ENCODE measurements at regions not wholly inside any gene's neighbourhood (a gene's known extent, or its start where the extent isn't known, plus 50 kb on each side); places are given as distances from the start of the nearest gene placed in this dataset.

DNA sequence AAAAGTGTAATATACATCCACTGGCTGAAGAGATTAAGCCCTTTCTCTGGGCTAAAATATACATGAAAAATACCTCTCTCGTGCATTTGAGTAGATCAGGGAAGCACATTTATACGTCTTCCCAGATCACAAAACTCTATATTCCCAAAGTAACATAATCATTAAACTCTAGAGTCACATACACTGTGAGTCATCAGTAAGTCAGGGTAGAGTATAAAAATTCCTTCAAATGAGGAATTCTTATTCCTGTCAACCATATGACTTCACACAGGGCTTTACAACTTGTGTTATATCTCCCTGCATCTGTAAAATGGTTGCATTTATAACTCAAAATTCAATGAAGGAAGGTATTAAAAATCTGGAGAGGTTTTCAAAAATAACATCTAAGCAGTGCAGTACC lies 1278.4 kb downstream of the CDY2B start:
- ChIA-PET POLR2A (no interaction called here), CTCF (no interaction called here)
- Mint-ChIP-seq H3K27ac (no peak overlapping the region), H3K36me3 (peaks cover 4% of the 10 kb centered on the region; the same call in 1 of the 2 replicates), H3K4me3 (no peak overlapping the region), H3K9me3 (peaks cover 6% of the 10 kb centered on the region), H3K4me1 (no peaks in the 10 kb centered on the region), H3K27me3 (ENCODE audit: low read depth) (no peaks in the 10 kb centered on the region)
- TF ChIP-seq SMAD4 (CRISPR knock-in tag; IDR thresholded peaks at IDR 0.05) (no peak), MXD4 (CRISPR knock-in tag; IDR thresholded peaks at IDR 0.05; ENCODE audit: borderline replicate concordance) (no peak), FOXJ3 (CRISPR knock-in tag; IDR thresholded peaks at IDR 0.05; ENCODE audit: borderline replicate concordance) (no peak), E2F5 (CRISPR knock-in tag; IDR thresholded peaks at IDR 0.05) (no peak), GABPB1 (CRISPR knock-in tag; IDR thresholded peaks at IDR 0.05) (no peak), ZMAT4 (CRISPR knock-in tag; IDR thresholded peaks at IDR 0.05) (no peak), NR2C2 (CRISPR knock-in tag; IDR thresholded peaks at IDR 0.05) (no peak), ZNF138 (CRISPR knock-in tag; conservative IDR thresholded peaks at IDR 0.05) (no peak)
- TF ChIP-seq, protein P1, sequence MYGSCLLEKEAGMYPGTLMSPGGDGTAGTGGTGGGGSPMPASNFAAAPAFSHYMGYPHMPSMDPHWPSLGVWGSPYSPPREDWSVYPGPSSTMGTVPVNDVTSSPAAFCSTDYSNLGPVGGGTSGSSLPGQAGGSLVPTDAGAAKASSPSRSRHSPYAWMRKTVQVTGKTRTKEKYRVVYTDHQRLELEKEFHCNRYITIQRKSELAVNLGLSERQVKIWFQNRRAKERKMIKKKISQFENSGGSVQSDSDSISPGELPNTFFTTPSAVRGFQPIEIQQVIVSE (CRISPR knock-in tag; IDR thresholded peaks at IDR 0.05; ENCODE audit: borderline replicate concordance) = no peak
- TF ChIP-seq, protein P2, sequence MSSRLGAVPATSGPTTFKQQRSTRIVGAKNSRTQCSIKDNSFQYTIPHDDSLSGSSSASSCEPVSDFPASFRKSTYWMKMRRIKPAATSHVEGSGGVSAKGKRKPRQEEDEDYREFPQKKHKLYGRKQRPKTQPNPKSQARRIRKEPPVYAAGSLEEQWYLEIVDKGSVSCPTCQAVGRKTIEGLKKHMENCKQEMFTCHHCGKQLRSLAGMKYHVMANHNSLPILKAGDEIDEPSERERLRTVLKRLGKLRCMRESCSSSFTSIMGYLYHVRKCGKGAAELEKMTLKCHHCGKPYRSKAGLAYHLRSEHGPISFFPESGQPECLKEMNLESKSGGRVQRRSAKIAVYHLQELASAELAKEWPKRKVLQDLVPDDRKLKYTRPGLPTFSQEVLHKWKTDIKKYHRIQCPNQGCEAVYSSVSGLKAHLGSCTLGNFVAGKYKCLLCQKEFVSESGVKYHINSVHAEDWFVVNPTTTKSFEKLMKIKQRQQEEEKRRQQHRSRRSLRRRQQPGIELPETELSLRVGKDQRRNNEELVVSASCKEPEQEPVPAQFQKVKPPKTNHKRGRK (CRISPR knock-in tag; IDR thresholded peaks at IDR 0.05; ENCODE audit: borderline replicate concordance) = no peak
- DNase-seq (ENCODE audit: low spot score) = no peak
- no peak for ATAC-seq

DNA sequence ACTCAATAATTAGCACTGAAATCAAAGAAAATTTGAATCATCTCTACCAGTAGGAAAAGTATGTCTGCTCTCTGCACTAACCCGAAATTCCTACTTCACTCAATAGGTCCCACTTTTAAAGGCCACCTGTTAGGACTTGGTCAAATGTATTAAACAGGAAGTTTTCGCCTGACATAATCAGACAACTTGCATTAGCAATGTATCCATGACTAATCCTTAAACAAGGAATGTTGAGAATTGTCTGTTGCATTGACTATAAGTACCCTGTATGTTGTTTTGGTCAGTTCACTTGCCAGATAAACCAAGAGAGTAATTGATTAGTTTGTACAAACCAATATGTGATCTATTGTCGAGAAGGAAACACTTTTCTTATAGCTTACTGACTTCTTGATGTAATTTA lies 1308.0 kb downstream of the CDY2B start:
- H3K9me3 Mint-ChIP-seq = no peaks in the 10 kb centered on the region
- H3K4me3 Mint-ChIP-seq = no peak overlapping the region
- ATAC-seq = no peak
- H3K4me1 Mint-ChIP-seq = no peaks in the 10 kb centered on the region
- H3K36me3 Mint-ChIP-seq = no peaks in the 10 kb centered on the region
- POLR2A ChIA-PET = no interaction called here
- no peak overlapping the region for H3K27ac Mint-ChIP-seq
- H3K27me3 Mint-ChIP-seq (ENCODE audit: low read depth) = no peaks in the 10 kb centered on the region
- CTCF ChIA-PET = no interaction called here
- no peak for DNase-seq (ENCODE audit: low spot score)
- TF ChIP-seq NFE2L1 (CRISPR knock-in tag; IDR thresholded peaks at IDR 0.05) = no peak
- TF ChIP-seq EMX1 (CRISPR knock-in tag; IDR thresholded peaks at IDR 0.05) = no peak
- TF ChIP-seq, protein P3, sequence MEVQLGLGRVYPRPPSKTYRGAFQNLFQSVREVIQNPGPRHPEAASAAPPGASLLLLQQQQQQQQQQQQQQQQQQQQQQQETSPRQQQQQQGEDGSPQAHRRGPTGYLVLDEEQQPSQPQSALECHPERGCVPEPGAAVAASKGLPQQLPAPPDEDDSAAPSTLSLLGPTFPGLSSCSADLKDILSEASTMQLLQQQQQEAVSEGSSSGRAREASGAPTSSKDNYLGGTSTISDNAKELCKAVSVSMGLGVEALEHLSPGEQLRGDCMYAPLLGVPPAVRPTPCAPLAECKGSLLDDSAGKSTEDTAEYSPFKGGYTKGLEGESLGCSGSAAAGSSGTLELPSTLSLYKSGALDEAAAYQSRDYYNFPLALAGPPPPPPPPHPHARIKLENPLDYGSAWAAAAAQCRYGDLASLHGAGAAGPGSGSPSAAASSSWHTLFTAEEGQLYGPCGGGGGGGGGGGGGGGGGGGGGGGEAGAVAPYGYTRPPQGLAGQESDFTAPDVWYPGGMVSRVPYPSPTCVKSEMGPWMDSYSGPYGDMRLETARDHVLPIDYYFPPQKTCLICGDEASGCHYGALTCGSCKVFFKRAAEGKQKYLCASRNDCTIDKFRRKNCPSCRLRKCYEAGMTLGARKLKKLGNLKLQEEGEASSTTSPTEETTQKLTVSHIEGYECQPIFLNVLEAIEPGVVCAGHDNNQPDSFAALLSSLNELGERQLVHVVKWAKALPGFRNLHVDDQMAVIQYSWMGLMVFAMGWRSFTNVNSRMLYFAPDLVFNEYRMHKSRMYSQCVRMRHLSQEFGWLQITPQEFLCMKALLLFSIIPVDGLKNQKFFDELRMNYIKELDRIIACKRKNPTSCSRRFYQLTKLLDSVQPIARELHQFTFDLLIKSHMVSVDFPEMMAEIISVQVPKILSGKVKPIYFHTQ (CRISPR knock-in tag; IDR thresholded peaks at IDR 0.05) = no peak
- TF ChIP-seq, protein P4, sequence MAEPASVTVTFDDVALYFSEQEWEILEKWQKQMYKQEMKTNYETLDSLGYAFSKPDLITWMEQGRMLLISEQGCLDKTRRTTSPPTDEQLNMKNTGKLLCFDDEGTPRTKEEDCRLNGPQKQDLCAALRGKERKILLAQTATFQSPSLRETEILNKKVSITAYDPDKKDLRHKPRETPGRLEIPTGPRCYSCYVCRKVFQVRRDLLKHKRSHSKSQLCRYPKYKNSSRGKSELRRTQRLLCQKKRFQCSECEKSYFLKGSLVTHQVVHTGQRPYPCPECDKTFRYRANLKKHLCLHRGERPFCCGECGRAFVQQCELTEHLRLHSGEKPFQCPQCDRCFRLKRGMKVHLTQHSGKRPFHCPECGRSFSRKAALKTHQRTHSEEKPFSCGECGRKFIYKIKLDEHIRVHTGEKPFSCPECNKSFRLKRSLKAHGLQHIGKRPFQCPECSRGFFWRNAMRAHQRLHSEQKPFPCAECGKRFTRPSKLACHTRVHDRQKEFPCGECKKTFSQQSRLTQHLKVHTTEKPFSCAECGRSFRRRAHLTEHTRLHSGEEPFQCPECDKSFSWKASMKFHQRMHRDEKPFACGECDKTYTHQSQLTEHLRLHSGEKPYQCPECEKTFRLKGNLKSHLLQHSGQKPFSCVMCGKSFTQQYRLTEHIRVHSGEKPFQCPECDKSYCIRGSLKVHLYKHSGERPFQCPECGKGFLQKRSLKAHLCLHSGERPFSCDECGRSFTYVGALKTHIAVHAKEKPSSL (CRISPR knock-in tag; conservative IDR thresholded peaks at IDR 0.05) = no peak
- no peak for TF ChIP-seq FOXK1 (CRISPR knock-in tag; IDR thresholded peaks at IDR 0.05)
- TF ChIP-seq ZNF396 (CRISPR knock-in tag; IDR thresholded peaks at IDR 0.05; ENCODE audit: borderline replicate concordance) = no peak
- no peak for TF ChIP-seq PRDM15 (CRISPR knock-in tag; IDR thresholded peaks at IDR 0.05)
- TF ChIP-seq, protein P5, sequence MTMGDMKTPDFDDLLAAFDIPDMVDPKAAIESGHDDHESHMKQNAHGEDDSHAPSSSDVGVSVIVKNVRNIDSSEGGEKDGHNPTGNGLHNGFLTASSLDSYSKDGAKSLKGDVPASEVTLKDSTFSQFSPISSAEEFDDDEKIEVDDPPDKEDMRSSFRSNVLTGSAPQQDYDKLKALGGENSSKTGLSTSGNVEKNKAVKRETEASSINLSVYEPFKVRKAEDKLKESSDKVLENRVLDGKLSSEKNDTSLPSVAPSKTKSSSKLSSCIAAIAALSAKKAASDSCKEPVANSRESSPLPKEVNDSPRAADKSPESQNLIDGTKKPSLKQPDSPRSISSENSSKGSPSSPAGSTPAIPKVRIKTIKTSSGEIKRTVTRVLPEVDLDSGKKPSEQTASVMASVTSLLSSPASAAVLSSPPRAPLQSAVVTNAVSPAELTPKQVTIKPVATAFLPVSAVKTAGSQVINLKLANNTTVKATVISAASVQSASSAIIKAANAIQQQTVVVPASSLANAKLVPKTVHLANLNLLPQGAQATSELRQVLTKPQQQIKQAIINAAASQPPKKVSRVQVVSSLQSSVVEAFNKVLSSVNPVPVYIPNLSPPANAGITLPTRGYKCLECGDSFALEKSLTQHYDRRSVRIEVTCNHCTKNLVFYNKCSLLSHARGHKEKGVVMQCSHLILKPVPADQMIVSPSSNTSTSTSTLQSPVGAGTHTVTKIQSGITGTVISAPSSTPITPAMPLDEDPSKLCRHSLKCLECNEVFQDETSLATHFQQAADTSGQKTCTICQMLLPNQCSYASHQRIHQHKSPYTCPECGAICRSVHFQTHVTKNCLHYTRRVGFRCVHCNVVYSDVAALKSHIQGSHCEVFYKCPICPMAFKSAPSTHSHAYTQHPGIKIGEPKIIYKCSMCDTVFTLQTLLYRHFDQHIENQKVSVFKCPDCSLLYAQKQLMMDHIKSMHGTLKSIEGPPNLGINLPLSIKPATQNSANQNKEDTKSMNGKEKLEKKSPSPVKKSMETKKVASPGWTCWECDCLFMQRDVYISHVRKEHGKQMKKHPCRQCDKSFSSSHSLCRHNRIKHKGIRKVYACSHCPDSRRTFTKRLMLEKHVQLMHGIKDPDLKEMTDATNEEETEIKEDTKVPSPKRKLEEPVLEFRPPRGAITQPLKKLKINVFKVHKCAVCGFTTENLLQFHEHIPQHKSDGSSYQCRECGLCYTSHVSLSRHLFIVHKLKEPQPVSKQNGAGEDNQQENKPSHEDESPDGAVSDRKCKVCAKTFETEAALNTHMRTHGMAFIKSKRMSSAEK (CRISPR knock-in tag; IDR thresholded peaks at IDR 0.05; ENCODE audit: borderline replicate concordance) = no peak
- TF ChIP-seq GTF2I (CRISPR knock-in tag; conservative IDR thresholded peaks at IDR 0.05) = no peak
